IPS-NIHi7 (cell line): ENCODE measurements at regions not wholly inside any gene's neighbourhood (a gene's known extent, or its start where the extent isn't known, plus 50 kb on each side); places are given as distances from the start of the nearest gene placed in this dataset.

Experiments
- DNase-seq: peaks from one replicate; pipeline ENCODE4 v3.0.0; 2012; ENCODE audit warnings: mixed read lengths; ENCODE audit errors: extremely low spot score

- DNase-seq: no peak
Measured at GRCh38 chr2:60163691-60164090, 389.8 kb downstream of the BCL11A start.

GRCh38 chr2:60159519-60159918, 393.9 kb downstream of the BCL11A start:
- no peak for DNase-seq

- DNase-seq: no peak
Measured at GRCh38 chr2:60158262-60158661, 395.2 kb downstream of the BCL11A start.

- no peak for DNase-seq
Measured at GRCh38 chr2:60157283-60157682, 396.2 kb downstream of the BCL11A start.

- DNase-seq: no peak
Measured at GRCh38 chr2:60154142-60154541, 399.3 kb downstream of the BCL11A start.

GRCh38 chr2:60152226-60152833, 401.1 kb downstream of the BCL11A start:
- DNase-seq: peak; percentile 49

- DNase-seq: no peak
Measured at GRCh38 chr2:60149176-60149575, 404.3 kb downstream of the BCL11A start.

GRCh38 chr2:60148716-60149115, 404.7 kb downstream of the BCL11A start:
- DNase-seq: no peak

- no peak for DNase-seq
Measured at GRCh38 chr2:60140185-60140584, 413.3 kb downstream of the BCL11A start.

- no peak for DNase-seq
Measured at GRCh38 chr2:60136913-60137312, 416.5 kb downstream of the BCL11A start.

GRCh38 chr2:60127191-60127590, 426.3 kb downstream of the BCL11A start:
- no peak for DNase-seq

- no peak for DNase-seq
Measured at GRCh38 chr2:60125611-60126426, 427.6 kb downstream of the BCL11A start.

GRCh38 chr2:60119778-60120177, 433.7 kb downstream of the BCL11A start:
- no peak for DNase-seq

- no peak for DNase-seq
Measured at GRCh38 chr2:60118917-60119316, 434.5 kb downstream of the BCL11A start.

- DNase-seq: no peak
Measured at GRCh38 chr2:60118061-60118460, 435.4 kb downstream of the BCL11A start.

- no peak for DNase-seq
Measured at GRCh38 chr2:60116161-60116875, 437.1 kb downstream of the BCL11A start.

- no peak for DNase-seq
Measured at GRCh38 chr2:60109744-60110143, 443.7 kb downstream of the BCL11A start.

- no peak for DNase-seq
Measured at GRCh38 chr2:60106836-60107529, 446.5 kb downstream of the BCL11A start.

GRCh38 chr2:60105906-60106305, 447.5 kb downstream of the BCL11A start:
- no peak for DNase-seq

- DNase-seq: no peak
Measured at GRCh38 chr2:60104514-60105505, 448.6 kb downstream of the BCL11A start.

GRCh38 chr2:60100034-60100433, 453.4 kb downstream of the BCL11A start:
- no peak for DNase-seq
